Chondrocyte (in vitro differentiated cells): ENCODE measurements at regions not wholly inside any gene's neighbourhood (a gene's known extent, or its start where the extent isn't known, plus 50 kb on each side); places are given as distances from the start of the nearest gene placed in this dataset.
A peak's percentile ranks its signal among the peaks of the same experiment; 100 is the strongest.

Source experiments
- DNase-seq: peaks from one replicate; pipeline ENCODE4 v3.0.0; 2021; ENCODE audit warnings: mixed read lengths, low spot score
- H3K27ac Mint-ChIP-seq: one replicate; pipeline ENCODE4 v1.8.0; 2021; ENCODE audit warnings: mild to moderate bottlenecking, moderate library complexity, mixed read lengths; ENCODE audit not compliant: unreplicated experiment
- H3K27me3 Mint-ChIP-seq: 2 replicates; pipeline ENCODE4 v1.8.0; 2021; ENCODE audit warnings: low read depth, mixed read lengths
- H3K36me3 Mint-ChIP-seq: 2 replicates; pipeline ENCODE4 v1.8.0; 2021; ENCODE audit warnings: low read depth, mixed read lengths
- H3K4me1 Mint-ChIP-seq: 2 replicates; pipeline ENCODE4 v1.8.0; 2021; ENCODE audit warnings: low read depth, mild to moderate bottlenecking, mixed read lengths
- H3K4me3 Mint-ChIP-seq: one replicate; pipeline ENCODE4 v1.8.0; 2021; ENCODE audit warnings: mild to moderate bottlenecking, moderate library complexity, mixed read lengths; ENCODE audit not compliant: unreplicated experiment
- H3K9me3 Mint-ChIP-seq: 2 replicates; pipeline ENCODE4 v1.8.0; 2021; ENCODE audit warnings: low read depth, mixed read lengths
- CTCF ChIP-seq: fragments of 200-600 bp; sonication (generic); IDR thresholded peaks from 2 replicates; pipeline ENCODE4 v1.5.0; 2021; ENCODE audit warnings: antibody characterized with exemption, mild to moderate bottlenecking, moderate library complexity

- Mint-ChIP-seq H3K36me3 (no peaks in the 10 kb centered on the region), H3K27me3 (no peaks in the 10 kb centered on the region), H3K27ac (peak overlapping the region; percentile 29), H3K9me3 (peaks cover 8% of the 10 kb centered on the region), H3K4me1 (peaks cover 13% of the 10 kb centered on the region), H3K4me3 (no peak overlapping the region)
- TF ChIP-seq CTCF: no peak
- no peak for DNase-seq
These were observed 110.1 kb downstream of the MAIP1 start for GRCh38 chr2:200065477-200065876.

- Mint-ChIP-seq H3K36me3 (no peaks in the 10 kb centered on the region), H3K9me3 (peaks cover 8% of the 10 kb centered on the region), H3K4me1 (peaks cover 13% of the 10 kb centered on the region), H3K4me3 (no peak overlapping the region), H3K27me3 (no peaks in the 10 kb centered on the region), H3K27ac (no peak overlapping the region)
- no peak for TF ChIP-seq CTCF
- DNase-seq: no peak
These were observed 111.0 kb downstream of the MAIP1 start for GRCh38 chr2:200066417-200066816.

GRCh38 chr2:200068642-200069041 lies 113.3 kb downstream of the MAIP1 start:
- H3K9me3 Mint-ChIP-seq: peaks cover 15% of the 10 kb centered on the region
- no peak for DNase-seq
- H3K27me3 Mint-ChIP-seq: no peaks in the 10 kb centered on the region
- no peaks in the 10 kb centered on the region for H3K36me3 Mint-ChIP-seq
- no peak overlapping the region for H3K4me3 Mint-ChIP-seq
- H3K4me1 Mint-ChIP-seq: peaks cover 13% of the 10 kb centered on the region
- no peak for TF ChIP-seq CTCF
- H3K27ac Mint-ChIP-seq: no peak overlapping the region

GRCh38 chr2:200077210-200077650 lies 121.8 kb downstream of the MAIP1 start:
- no peak for DNase-seq

GRCh38 chr2:200077838-200078237 lies 122.5 kb downstream of the MAIP1 start:
- peak overlapping the region; percentile 89 for H3K27ac Mint-ChIP-seq
- peaks cover 40% of the 10 kb centered on the region for H3K4me1 Mint-ChIP-seq
- H3K4me3 Mint-ChIP-seq: no peak overlapping the region
- H3K27me3 Mint-ChIP-seq: no peaks in the 10 kb centered on the region
- H3K36me3 Mint-ChIP-seq: no peaks in the 10 kb centered on the region
- DNase-seq: no peak
- peaks cover 2% of the 10 kb centered on the region for H3K9me3 Mint-ChIP-seq
- TF ChIP-seq CTCF: no peak

More at GRCh38 chr2:200077210-200077650, 121.8 kb downstream of the MAIP1 start:
- H3K9me3 Mint-ChIP-seq: peaks cover 2% of the 10 kb centered on the region
- TF ChIP-seq CTCF: no peak
- no peaks in the 10 kb centered on the region for H3K27me3 Mint-ChIP-seq
- no peaks in the 10 kb centered on the region for H3K36me3 Mint-ChIP-seq
- H3K4me1 Mint-ChIP-seq: peaks cover 40% of the 10 kb centered on the region
- H3K4me3 Mint-ChIP-seq: peak overlapping the region; percentile 52
- peak overlapping the region; percentile 96 for H3K27ac Mint-ChIP-seq
